ENCODE measurements at regions not wholly inside any gene's neighbourhood (a gene's known extent, or its start where the extent isn't known, plus 50 kb on each side); places are given as distances from the start of the nearest gene placed in this dataset.
"Not testable (repeated sequence)": the region's sequence is repeated elsewhere in the genome, so short reads cannot be mapped to it uniquely, and the experiment has no call there.

GRCh38 chr12:107853479-107853878, 79.0 kb downstream of the ASCL4 start:
- TF ChIP-seq, protein P1, sequence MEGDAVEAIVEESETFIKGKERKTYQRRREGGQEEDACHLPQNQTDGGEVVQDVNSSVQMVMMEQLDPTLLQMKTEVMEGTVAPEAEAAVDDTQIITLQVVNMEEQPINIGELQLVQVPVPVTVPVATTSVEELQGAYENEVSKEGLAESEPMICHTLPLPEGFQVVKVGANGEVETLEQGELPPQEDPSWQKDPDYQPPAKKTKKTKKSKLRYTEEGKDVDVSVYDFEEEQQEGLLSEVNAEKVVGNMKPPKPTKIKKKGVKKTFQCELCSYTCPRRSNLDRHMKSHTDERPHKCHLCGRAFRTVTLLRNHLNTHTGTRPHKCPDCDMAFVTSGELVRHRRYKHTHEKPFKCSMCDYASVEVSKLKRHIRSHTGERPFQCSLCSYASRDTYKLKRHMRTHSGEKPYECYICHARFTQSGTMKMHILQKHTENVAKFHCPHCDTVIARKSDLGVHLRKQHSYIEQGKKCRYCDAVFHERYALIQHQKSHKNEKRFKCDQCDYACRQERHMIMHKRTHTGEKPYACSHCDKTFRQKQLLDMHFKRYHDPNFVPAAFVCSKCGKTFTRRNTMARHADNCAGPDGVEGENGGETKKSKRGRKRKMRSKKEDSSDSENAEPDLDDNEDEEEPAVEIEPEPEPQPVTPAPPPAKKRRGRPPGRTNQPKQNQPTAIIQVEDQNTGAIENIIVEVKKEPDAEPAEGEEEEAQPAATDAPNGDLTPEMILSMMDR (IDR thresholded peaks at IDR 0.05), result no peak
- H3K36me3 ChIP-seq, result no peaks in the 10 kb centered on the region
- H3K4me3 ChIP-seq, result no peak overlapping the region
- no peaks in the 10 kb centered on the region for H3K9me3 ChIP-seq
- intact Hi-C loops (cut with DNase I), result no loop called here
- H3K27ac ChIP-seq, result no peak overlapping the region
- H3K4me1 ChIP-seq, result no peaks in the 10 kb centered on the region
- H3K27me3 ChIP-seq, result no peaks in the 10 kb centered on the region
- DNase-seq (ENCODE audit: low spot score in 2 of 2), result no peak

GRCh38 chr12:107855471-107855870, 81.0 kb downstream of the ASCL4 start:
- no peaks in the 10 kb centered on the region for H3K27me3 ChIP-seq
- H3K36me3 ChIP-seq, result no peaks in the 10 kb centered on the region
- TF ChIP-seq, protein P1 (IDR thresholded peaks at IDR 0.05), result no peak
- DNase-seq (ENCODE audit: low spot score in 2 of 2), result no peak
- H3K4me1 ChIP-seq, result no peaks in the 10 kb centered on the region
- no peak overlapping the region for H3K27ac ChIP-seq
- no peak overlapping the region for H3K4me3 ChIP-seq
- no peaks in the 10 kb centered on the region for H3K9me3 ChIP-seq
- intact Hi-C loops (cut with DNase I), result no loop called here

DNA sequence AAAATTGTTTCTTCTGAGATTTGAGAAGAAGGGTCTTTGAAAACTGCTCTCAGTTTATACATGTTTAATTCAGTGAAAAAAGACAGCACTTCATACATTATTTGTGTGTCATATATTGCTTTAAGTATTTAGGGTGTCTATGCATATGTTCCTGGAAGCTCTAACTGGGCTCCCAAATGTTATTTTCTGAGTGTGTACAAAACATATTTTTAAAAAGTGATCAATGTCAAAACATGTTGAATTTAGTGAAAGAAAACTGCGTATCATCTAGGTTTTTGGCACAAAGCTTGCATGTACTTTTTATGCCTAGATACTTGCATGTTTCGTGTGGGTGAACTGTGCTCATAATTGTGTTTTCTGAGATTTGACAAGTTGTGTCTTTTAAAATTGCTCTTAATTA, 81.6 kb downstream of the ASCL4 start:
- TF ChIP-seq, protein P1 (IDR thresholded peaks at IDR 0.05), result no peak
- H3K27ac ChIP-seq, result no peak overlapping the region
- H3K4me1 ChIP-seq, result no peaks in the 10 kb centered on the region
- DNase-seq (ENCODE audit: low spot score in 2 of 2), result no peak
- H3K4me3 ChIP-seq, result no peak overlapping the region
- no peaks in the 10 kb centered on the region for H3K9me3 ChIP-seq
- no peaks in the 10 kb centered on the region for H3K36me3 ChIP-seq
- no peaks in the 10 kb centered on the region for H3K27me3 ChIP-seq
- intact Hi-C loops (cut with DNase I), result no loop called here

GRCh38 chr12:107857191-107857590, 82.7 kb downstream of the ASCL4 start:
- no peaks in the 10 kb centered on the region for H3K4me1 ChIP-seq

DNA sequence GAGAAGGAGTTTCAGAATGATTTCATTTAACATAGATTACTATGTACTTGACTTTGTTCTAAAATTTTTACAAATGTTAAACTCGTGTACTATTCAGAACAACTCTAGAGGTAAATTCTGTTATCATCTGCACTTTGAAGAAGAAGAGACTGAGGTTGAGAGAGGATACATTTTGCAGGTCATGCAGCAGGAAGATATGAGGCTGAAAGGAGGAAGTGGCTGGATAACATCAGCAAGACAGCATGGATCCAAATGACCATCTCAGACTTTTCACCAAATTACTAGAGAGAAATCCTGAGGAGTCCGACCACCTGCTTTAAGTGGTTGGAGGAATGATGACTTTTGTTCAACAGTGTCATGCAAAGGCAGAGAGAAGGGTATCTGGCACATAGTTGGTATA, 84.9 kb downstream of the ASCL4 start:
- Histone ChIP-seq H3K27me3 (no peaks in the 10 kb centered on the region), H3K4me3 (no peak overlapping the region), H3K27ac (no peak overlapping the region), H3K4me1 (no peaks in the 10 kb centered on the region), H3K9me3 (no peaks in the 10 kb centered on the region), H3K36me3 (no peaks in the 10 kb centered on the region)
- TF ChIP-seq, protein P1 (IDR thresholded peaks at IDR 0.05), result no peak
- DNase-seq (ENCODE audit: low spot score in 2 of 2), result no peak
- intact Hi-C loops (cut with DNase I), result no loop called here

More at GRCh38 chr12:107857191-107857590, 82.7 kb downstream of the ASCL4 start:
- TF ChIP-seq, protein P1 (IDR thresholded peaks at IDR 0.05), result no peak
- intact Hi-C loops (cut with DNase I), result no loop called here
- DNase-seq (ENCODE audit: low spot score in 2 of 2), result no peak
- Histone ChIP-seq H3K4me3 (no peak overlapping the region), H3K27me3 (no peaks in the 10 kb centered on the region), H3K9me3 (no peaks in the 10 kb centered on the region), H3K27ac (no peak overlapping the region), H3K36me3 (no peaks in the 10 kb centered on the region)

GRCh38 chr12:107864235-107864634, 89.7 kb downstream of the ASCL4 start:
- Histone ChIP-seq H3K4me1 (no peaks in the 10 kb centered on the region), H3K36me3 (no peaks in the 10 kb centered on the region), H3K4me3 (peak overlapping the region in 1 of 2 donors; percentile 48), H3K27ac (no peak overlapping the region), H3K9me3 (peaks cover 0 to 2% of the 10 kb centered on the region in 2 donors), H3K27me3 (no peaks in the 10 kb centered on the region)
- TF ChIP-seq, protein P1 (IDR thresholded peaks at IDR 0.05), result no peak
- intact Hi-C loops (cut with DNase I), result no loop called here
- DNase-seq (ENCODE audit: low spot score in 2 of 2), result no peak

GRCh38 chr12:107864727-107865126, 90.2 kb downstream of the ASCL4 start:
- H3K27ac ChIP-seq; DNase-seq (ENCODE audit: low spot score in 2 of 2); H3K9me3 ChIP-seq; H3K4me1 ChIP-seq; intact Hi-C loops (cut with DNase I); H3K36me3 ChIP-seq; H3K27me3 ChIP-seq: not testable (repeated sequence)
- peak overlapping the region in 1 of 2 donors; percentile 48 for H3K4me3 ChIP-seq

All from ascending aorta (tissue), 2 donors.